ENCODE measurements at regions not wholly inside any gene's neighbourhood (a gene's known extent, or its start where the extent isn't known, plus 50 kb on each side); places are given as distances from the start of the nearest gene placed in this dataset.

DNA sequence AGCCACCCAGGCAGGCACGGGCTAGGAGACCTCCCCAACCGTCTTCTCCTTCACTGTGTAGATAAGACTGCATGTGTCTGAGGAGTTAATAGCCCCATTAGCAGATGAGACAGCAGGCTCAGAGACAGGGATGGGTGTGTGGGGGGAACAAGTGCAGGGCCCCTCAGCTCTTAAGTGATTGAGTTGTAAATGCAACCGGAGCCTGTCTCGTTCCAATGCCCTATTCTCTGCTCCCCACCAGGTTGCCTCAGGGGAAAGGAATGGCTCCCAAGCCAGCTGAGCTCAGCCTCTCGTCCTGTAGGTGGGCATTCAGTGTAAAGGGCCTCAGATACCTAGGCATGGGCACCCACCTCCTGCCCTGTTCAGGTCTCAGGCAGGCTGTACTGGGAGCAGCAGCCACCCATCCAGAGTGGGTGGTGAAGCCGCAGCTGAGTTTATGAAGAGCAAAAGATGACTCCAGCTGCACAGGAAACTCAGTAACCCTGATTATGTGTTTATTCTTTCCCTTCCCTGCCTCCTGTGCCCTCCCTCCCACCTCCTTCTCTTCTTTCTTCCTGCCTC is 87.3 kb downstream of the PJA1 start (continued):
- TF ChIP-seq, protein P1, sequence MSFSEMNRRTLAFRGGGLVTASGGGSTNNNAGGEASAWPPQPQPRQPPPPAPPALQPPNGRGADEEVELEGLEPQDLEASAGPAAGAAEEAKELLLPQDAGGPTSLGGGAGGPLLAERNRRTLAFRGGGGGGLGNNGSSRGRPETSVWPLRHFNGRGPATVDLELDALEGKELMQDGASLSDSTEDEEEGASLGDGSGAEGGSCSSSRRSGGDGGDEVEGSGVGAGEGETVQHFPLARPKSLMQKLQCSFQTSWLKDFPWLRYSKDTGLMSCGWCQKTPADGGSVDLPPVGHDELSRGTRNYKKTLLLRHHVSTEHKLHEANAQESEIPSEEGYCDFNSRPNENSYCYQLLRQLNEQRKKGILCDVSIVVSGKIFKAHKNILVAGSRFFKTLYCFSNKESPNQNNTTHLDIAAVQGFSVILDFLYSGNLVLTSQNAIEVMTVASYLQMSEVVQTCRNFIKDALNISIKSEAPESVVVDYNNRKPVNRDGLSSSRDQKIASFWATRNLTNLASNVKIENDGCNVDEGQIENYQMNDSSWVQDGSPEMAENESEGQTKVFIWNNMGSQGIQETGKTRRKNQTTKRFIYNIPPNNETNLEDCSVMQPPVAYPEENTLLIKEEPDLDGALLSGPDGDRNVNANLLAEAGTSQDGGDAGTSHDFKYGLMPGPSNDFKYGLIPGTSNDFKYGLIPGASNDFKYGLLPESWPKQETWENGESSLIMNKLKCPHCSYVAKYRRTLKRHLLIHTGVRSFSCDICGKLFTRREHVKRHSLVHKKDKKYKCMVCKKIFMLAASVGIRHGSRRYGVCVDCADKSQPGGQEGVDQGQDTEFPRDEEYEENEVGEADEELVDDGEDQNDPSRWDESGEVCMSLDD (tag by site-specific recombination; IDR thresholded peaks at IDR 0.05), result no peak
- no peak for TF ChIP-seq ZNF266 (tag by site-specific recombination; IDR thresholded peaks at IDR 0.05; ENCODE audit: low read depth)
- no peak for TF ChIP-seq ZNF184 (tag by site-specific recombination; IDR thresholded peaks at IDR 0.05)
- TF ChIP-seq ZNF747 (tag by site-specific recombination; IDR thresholded peaks at IDR 0.05), result no peak
- TF ChIP-seq ZNF548 (tag by site-specific recombination; IDR thresholded peaks at IDR 0.05), result no peak
- no peak for TF ChIP-seq ZSCAN23 (tag by site-specific recombination; IDR thresholded peaks at IDR 0.05)
- TF ChIP-seq, protein P2, sequence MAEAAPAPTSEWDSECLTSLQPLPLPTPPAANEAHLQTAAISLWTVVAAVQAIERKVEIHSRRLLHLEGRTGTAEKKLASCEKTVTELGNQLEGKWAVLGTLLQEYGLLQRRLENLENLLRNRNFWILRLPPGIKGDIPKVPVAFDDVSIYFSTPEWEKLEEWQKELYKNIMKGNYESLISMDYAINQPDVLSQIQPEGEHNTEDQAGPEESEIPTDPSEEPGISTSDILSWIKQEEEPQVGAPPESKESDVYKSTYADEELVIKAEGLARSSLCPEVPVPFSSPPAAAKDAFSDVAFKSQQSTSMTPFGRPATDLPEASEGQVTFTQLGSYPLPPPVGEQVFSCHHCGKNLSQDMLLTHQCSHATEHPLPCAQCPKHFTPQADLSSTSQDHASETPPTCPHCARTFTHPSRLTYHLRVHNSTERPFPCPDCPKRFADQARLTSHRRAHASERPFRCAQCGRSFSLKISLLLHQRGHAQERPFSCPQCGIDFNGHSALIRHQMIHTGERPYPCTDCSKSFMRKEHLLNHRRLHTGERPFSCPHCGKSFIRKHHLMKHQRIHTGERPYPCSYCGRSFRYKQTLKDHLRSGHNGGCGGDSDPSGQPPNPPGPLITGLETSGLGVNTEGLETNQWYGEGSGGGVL (tag by site-specific recombination; IDR thresholded peaks at IDR 0.05), result peak; percentile 63
- no peak for TF ChIP-seq ZNF48 (tag by site-specific recombination; IDR thresholded peaks at IDR 0.05)
- TF ChIP-seq KLF9 (tag by site-specific recombination; IDR thresholded peaks at IDR 0.05; ENCODE audit: low read depth), result no peak
- peak; percentile 93 for TF ChIP-seq GLIS1 (tag by site-specific recombination; IDR thresholded peaks at IDR 0.05)
- TF ChIP-seq EGR2 (tag by site-specific recombination; IDR thresholded peaks at IDR 0.05; ENCODE audit: low read depth), result peak; percentile 91
- peak; percentile 80 for TF ChIP-seq ZFHX2 (tag by site-specific recombination; conservative IDR thresholded peaks at IDR 0.05)
- no peak for TF ChIP-seq GLI2 (tag by site-specific recombination; IDR thresholded peaks at IDR 0.05; ENCODE audit: borderline replicate concordance, low read depth)
- TF ChIP-seq, protein P3, sequence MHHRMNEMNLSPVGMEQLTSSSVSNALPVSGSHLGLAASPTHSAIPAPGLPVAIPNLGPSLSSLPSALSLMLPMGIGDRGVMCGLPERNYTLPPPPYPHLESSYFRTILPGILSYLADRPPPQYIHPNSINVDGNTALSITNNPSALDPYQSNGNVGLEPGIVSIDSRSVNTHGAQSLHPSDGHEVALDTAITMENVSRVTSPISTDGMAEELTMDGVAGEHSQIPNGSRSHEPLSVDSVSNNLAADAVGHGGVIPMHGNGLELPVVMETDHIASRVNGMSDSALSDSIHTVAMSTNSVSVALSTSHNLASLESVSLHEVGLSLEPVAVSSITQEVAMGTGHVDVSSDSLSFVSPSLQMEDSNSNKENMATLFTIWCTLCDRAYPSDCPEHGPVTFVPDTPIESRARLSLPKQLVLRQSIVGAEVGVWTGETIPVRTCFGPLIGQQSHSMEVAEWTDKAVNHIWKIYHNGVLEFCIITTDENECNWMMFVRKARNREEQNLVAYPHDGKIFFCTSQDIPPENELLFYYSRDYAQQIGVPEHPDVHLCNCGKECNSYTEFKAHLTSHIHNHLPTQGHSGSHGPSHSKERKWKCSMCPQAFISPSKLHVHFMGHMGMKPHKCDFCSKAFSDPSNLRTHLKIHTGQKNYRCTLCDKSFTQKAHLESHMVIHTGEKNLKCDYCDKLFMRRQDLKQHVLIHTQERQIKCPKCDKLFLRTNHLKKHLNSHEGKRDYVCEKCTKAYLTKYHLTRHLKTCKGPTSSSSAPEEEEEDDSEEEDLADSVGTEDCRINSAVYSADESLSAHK (tag by site-specific recombination; IDR thresholded peaks at IDR 0.05), result no peak
- no peak for TF ChIP-seq ZNF791 (tag by site-specific recombination; IDR thresholded peaks at IDR 0.05)
- peak; percentile 51; the same call in 1 of the 2 replicates for TF ChIP-seq TRIM28 (IDR thresholded peaks at IDR 0.05; ENCODE audit: borderline replicate concordance, low read length)
- TF ChIP-seq YY1 (tag by site-specific recombination; IDR thresholded peaks at IDR 0.05), result no peak

DNA sequence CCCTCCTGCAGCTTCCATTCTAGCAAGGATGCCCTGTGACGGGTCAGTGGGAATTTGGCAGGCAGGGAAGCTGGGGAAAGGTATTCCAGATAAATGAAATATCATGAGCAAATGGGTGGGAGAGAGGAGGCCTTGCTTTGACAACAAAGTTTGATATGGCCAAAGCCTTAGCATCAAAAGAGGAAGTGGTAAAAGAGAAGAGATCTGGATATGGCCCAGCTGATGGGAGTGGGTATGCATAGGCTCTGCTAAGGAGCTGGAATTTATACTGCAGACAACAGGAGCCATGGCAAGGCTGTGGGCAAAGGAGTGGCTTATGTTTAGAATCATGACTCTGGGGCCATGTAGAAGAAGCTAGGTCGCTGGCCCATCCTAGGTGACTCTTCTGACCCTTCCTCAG is 89.2 kb downstream of the PJA1 start:
- H3K27ac ChIP-seq (ENCODE audit: extremely low read depth, low read depth, low read length), result no peak overlapping the region
- ChIA-PET POLR2A (interaction anchor here (0.5 kb wide), 1 partner anchor 580 kb away, joined by 4 read pairs; no protein-coding TSS in a partner anchor), CTCF (interaction anchor here (0.7 to 2.5 kb wide), 2 partner anchors 17 to 19 kb away, joined by 3 to 11 read pairs; no protein-coding TSS in a partner anchor)
- peaks cover 5% of the 10 kb centered on the region for H3K4me1 ChIP-seq (ENCODE audit: control insufficient read depth, insufficient read depth, low read length)
- H3K4me3 ChIP-seq (ENCODE audit: low read depth, low read length), result no peak overlapping the region
- no peaks in the 10 kb centered on the region for H3K9me3 ChIP-seq (ENCODE audit: control insufficient read depth, insufficient read depth, low read depth, low read length)
- no peak for TF ChIP-seq ZBTB17 (tag by site-specific recombination; IDR thresholded peaks at IDR 0.05)
- TF ChIP-seq ZNF174 (tag by site-specific recombination; IDR thresholded peaks at IDR 0.05), result no peak
- TF ChIP-seq, protein P4, sequence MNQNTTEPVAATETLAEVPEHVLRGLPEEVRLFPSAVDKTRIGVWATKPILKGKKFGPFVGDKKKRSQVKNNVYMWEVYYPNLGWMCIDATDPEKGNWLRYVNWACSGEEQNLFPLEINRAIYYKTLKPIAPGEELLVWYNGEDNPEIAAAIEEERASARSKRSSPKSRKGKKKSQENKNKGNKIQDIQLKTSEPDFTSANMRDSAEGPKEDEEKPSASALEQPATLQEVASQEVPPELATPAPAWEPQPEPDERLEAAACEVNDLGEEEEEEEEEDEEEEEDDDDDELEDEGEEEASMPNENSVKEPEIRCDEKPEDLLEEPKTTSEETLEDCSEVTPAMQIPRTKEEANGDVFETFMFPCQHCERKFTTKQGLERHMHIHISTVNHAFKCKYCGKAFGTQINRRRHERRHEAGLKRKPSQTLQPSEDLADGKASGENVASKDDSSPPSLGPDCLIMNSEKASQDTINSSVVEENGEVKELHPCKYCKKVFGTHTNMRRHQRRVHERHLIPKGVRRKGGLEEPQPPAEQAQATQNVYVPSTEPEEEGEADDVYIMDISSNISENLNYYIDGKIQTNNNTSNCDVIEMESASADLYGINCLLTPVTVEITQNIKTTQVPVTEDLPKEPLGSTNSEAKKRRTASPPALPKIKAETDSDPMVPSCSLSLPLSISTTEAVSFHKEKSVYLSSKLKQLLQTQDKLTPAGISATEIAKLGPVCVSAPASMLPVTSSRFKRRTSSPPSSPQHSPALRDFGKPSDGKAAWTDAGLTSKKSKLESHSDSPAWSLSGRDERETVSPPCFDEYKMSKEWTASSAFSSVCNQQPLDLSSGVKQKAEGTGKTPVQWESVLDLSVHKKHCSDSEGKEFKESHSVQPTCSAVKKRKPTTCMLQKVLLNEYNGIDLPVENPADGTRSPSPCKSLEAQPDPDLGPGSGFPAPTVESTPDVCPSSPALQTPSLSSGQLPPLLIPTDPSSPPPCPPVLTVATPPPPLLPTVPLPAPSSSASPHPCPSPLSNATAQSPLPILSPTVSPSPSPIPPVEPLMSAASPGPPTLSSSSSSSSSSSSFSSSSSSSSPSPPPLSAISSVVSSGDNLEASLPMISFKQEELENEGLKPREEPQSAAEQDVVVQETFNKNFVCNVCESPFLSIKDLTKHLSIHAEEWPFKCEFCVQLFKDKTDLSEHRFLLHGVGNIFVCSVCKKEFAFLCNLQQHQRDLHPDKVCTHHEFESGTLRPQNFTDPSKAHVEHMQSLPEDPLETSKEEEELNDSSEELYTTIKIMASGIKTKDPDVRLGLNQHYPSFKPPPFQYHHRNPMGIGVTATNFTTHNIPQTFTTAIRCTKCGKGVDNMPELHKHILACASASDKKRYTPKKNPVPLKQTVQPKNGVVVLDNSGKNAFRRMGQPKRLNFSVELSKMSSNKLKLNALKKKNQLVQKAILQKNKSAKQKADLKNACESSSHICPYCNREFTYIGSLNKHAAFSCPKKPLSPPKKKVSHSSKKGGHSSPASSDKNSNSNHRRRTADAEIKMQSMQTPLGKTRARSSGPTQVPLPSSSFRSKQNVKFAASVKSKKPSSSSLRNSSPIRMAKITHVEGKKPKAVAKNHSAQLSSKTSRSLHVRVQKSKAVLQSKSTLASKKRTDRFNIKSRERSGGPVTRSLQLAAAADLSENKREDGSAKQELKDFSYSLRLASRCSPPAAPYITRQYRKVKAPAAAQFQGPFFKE (tag by site-specific recombination; IDR thresholded peaks at IDR 0.05; ENCODE audit: borderline replicate concordance), result no peak
- TF ChIP-seq OVOL3 (tag by site-specific recombination; IDR thresholded peaks at IDR 0.05), result no peak
- no peak for TF ChIP-seq ZNF416 (tag by site-specific recombination; IDR thresholded peaks at IDR 0.05)
- no peak for TF ChIP-seq SP7 (tag by site-specific recombination; IDR thresholded peaks at IDR 0.05)
- no peak for TF ChIP-seq ZNF423 (tag by site-specific recombination; IDR thresholded peaks at IDR 0.05)
- TF ChIP-seq ZNF266 (tag by site-specific recombination; IDR thresholded peaks at IDR 0.05; ENCODE audit: low read depth), result no peak
- no peak for TF ChIP-seq BCL11B (tag by site-specific recombination; IDR thresholded peaks at IDR 0.05; ENCODE audit: low read depth)
- TF ChIP-seq ZNF133 (tag by site-specific recombination; IDR thresholded peaks at IDR 0.05), result no peak
- H3K36me3 ChIP-seq (ENCODE audit: control insufficient read depth in 2 of 2, insufficient read depth in 1 of 2, low read length in 2 of 2), result no peaks in the 10 kb centered on the region

Data from HEK293 (cell line).